ENCODE measurements at regions not wholly inside any gene's neighbourhood (a gene's known extent, or its start where the extent isn't known, plus 50 kb on each side); places are given as distances from the start of the nearest gene placed in this dataset.

GRCh38 chr7:19621740-19622139 lies 87.1 kb downstream of the POLR1F start:
- no peak overlapping the region for H2AFZ ChIP-seq (replicated peaks; ENCODE audit: low read length, poor library complexity)
- no peak overlapping the region for H3K14ac ChIP-seq (replicated peaks; ENCODE audit: low read depth, low read length)
- peak; percentile 0 for DNase-seq
- H3K18ac ChIP-seq (ENCODE audit: low read depth, low read length) = no peak overlapping the region
- H2AK5ac ChIP-seq (ENCODE audit: low read depth, low read length) = no peak overlapping the region
- H4K8ac ChIP-seq (ENCODE audit: low read depth in 2 of 2, low read length in 2 of 2) = no peak overlapping the region
- H3K27ac ChIP-seq (ENCODE audit: insufficient read depth, low read length) = no peak overlapping the region
- ChIA-PET POLR2A (ENCODE audit: unreplicated experiment) (no interaction called here), CTCF (no interaction called here)
- H3K9me1 ChIP-seq (ENCODE audit: insufficient read depth, low read length) = no peaks in the 10 kb centered on the region
- H3K9ac ChIP-seq (ENCODE audit: low read depth, low read length) = no peak overlapping the region
- H2BK15ac ChIP-seq (ENCODE audit: low read depth, low read length) = no peak overlapping the region
- no peak overlapping the region for H2BK5ac ChIP-seq (ENCODE audit: low read depth, low read length, poor library complexity, severe bottlenecking)
- no peak overlapping the region for H2AK9ac ChIP-seq (replicated peaks; ENCODE audit: low read depth, low read length, poor library complexity)
- dilution Hi-C loops (cut with HindIII; ENCODE audit: low sequenced_read_pairs, unreplicated experiment) (no loop called here), in situ Hi-C loops (cut with MboI; ENCODE audit: low sequenced_read_pairs) (no loop called here), intact Hi-C loops (cut with micrococcal nuclease) (no loop called here)
- no peak overlapping the region for H2BK20ac ChIP-seq (ENCODE audit: low read depth, low read length)
- H3K27me3 ChIP-seq (ENCODE audit: control insufficient read depth, insufficient read depth, low read length) = no peaks in the 10 kb centered on the region
- no peaks in the 10 kb centered on the region for H4K20me1 ChIP-seq (ENCODE audit: insufficient read depth, low read length)
- no peak for ATAC-seq (ENCODE audit: low read depth)
- H3K36me3 ChIP-seq (ENCODE audit: control insufficient read depth, insufficient read depth, low read length) = no peaks in the 10 kb centered on the region
- WGBS, 2 experiments (ENCODE audit: extremely low coverage in 2 of 2, insufficient read length in 1 of 2) = no CpG with 5 or more reads among the region's 2 CpGs
- no peak overlapping the region for H4K5ac ChIP-seq (ENCODE audit: low read depth, low read length)
- no peaks in the 10 kb centered on the region for H3K4me1 ChIP-seq (ENCODE audit: control insufficient read depth, insufficient read depth, low read length)
- BruUV-seq (replicated peaks) = no TSS peak
- TF ChIP-seq ELK1 (IDR thresholded peaks at IDR 0.05; ENCODE audit: borderline replicate concordance, low read depth, low read length) (no peak), RAD21 (IDR thresholded peaks at IDR 0.05; ENCODE audit: low read length) (no peak), CHD1 (IDR thresholded peaks at IDR 0.05; ENCODE audit: low read depth, low read length) (no peak), MAFK (IDR thresholded peaks at IDR 0.05; ENCODE audit: low read depth, low read length) (no peak), MAZ (IDR thresholded peaks at IDR 0.05; ENCODE audit: borderline replicate concordance, low read depth, low read length) (no peak), CTCF (conservative IDR thresholded peaks at IDR 0.05; ENCODE audit: low read depth, low read length) (no peak), BHLHE40 (IDR thresholded peaks at IDR 0.05; ENCODE audit: low read depth, low read length) (no peak), USF2 (IDR thresholded peaks at IDR 0.05; ENCODE audit: low read depth, low read length) (no peak), RFX5 (IDR thresholded peaks at IDR 0.05; ENCODE audit: low read depth, low read length) (no peak), NFE2L2 (IDR thresholded peaks at IDR 0.05; ENCODE audit: low read depth, low read length) (no peak), SMC3 (IDR thresholded peaks at IDR 0.05; ENCODE audit: low read depth, low read length) (no peak), FOS (IDR thresholded peaks at IDR 0.05; ENCODE audit: low read depth, low read length) (no peak), POLR2A (IDR thresholded peaks at IDR 0.05; ENCODE audit: low read depth, low read length) (no peak), CEBPB (IDR thresholded peaks at IDR 0.05; ENCODE audit: low read depth, low read length) (no peak), RCOR1 (IDR thresholded peaks at IDR 0.05; ENCODE audit: insufficient replicate concordance, low read length) (no peak)
- no peak overlapping the region for H4K91ac ChIP-seq (ENCODE audit: insufficient read depth, low read depth, low read length)
- H3K4me3 ChIP-seq (ENCODE audit: insufficient read depth, low read depth, low read length) = no peak overlapping the region
- H3K56ac ChIP-seq (ENCODE audit: extremely low read depth, insufficient read depth, low read length) = no peak overlapping the region
- H3K23ac ChIP-seq (ENCODE audit: low read depth, low read length) = no peak overlapping the region
- H2BK120ac ChIP-seq (ENCODE audit: low read depth, low read length) = no peak overlapping the region
- H3K4me2 ChIP-seq (ENCODE audit: low read depth, low read length) = no peak overlapping the region
- H3K9me3 ChIP-seq (ENCODE audit: control insufficient read depth, insufficient read depth, low read length) = no peaks in the 10 kb centered on the region
- H3K79me1 ChIP-seq (ENCODE audit: low read depth in 1 of 2, low read length in 2 of 2) = no peaks in the 10 kb centered on the region
- H3K4ac ChIP-seq (ENCODE audit: low read depth, low read length) = no peak overlapping the region
